Thyroid gland (tissue), 4 donors: ENCODE measurements at regions not wholly inside any gene's neighbourhood (a gene's known extent, or its start where the extent isn't known, plus 50 kb on each side); places are given as distances from the start of the nearest gene placed in this dataset.

Experiments used
- CTCF ChIP-seq, 6 experiments: fragments of 200-600 bp in 3 of 6; fragments of 450-650 bp in 3 of 6; sonication (generic) in 3 of 6; IDR thresholded peaks; one replicate each; pipeline ENCODE4 v1.5.1; 2016 to 2019; ENCODE audit warnings: antibody characterized with exemption in 6 of 6, mild to moderate bottlenecking in 2 of 6, inconsistent platforms in 1 of 6, moderate library complexity in 1 of 6
- POLR2A ChIP-seq, 2 donors: fragments of 450-650 bp; IDR thresholded peaks; one replicate each; pipeline ENCODE4 v1.6.1; 2017; ENCODE audit warnings: antibody characterized with exemption in 2 of 2, mild to moderate bottlenecking in 2 of 2, moderate library complexity in 1 of 2

- TF ChIP-seq CTCF (IDR thresholded peaks at IDR 0.05), result no peak
- no peak for TF ChIP-seq POLR2A (IDR thresholded peaks at IDR 0.05)
Observed at GRCh38 chr3:174342941-174343501, 516.1 kb upstream of the NAALADL2 start.
